ENCODE measurements at regions not wholly inside any gene's neighbourhood (a gene's known extent, or its start where the extent isn't known, plus 50 kb on each side); places are given as distances from the start of the nearest gene placed in this dataset.

- TF ChIP-seq POLR2AphosphoS5 (IDR thresholded peaks at IDR 0.05; ENCODE audit: low read depth, low read length): no peak
- no peak for TF ChIP-seq TAF1 (IDR thresholded peaks at IDR 0.05; ENCODE audit: low read depth, low read length)
- FAIRE-seq: no peak
- no peak for DNase-seq (ENCODE audit: insufficient read length, low spot score)
Measured at GRCh38 chr13:103303078-103303651, 236.9 kb upstream of the SLC10A2 start.

- TF ChIP-seq POU2F2 (IDR thresholded peaks at IDR 0.05; ENCODE audit: low read depth, low read length) (no peak), SPI1 (IDR thresholded peaks at IDR 0.05; ENCODE audit: low read depth, low read length) (no peak), POLR2AphosphoS5 (IDR thresholded peaks at IDR 0.05; ENCODE audit: low read depth, low read length) (no peak), TAF1 (IDR thresholded peaks at IDR 0.05; ENCODE audit: low read depth, low read length) (no peak), POLR2A (IDR thresholded peaks at IDR 0.05; ENCODE audit: low read depth, low read length) (no peak), PAX5 (IDR thresholded peaks at IDR 0.05; ENCODE audit: insufficient read depth, low read length, severe bottlenecking) (no peak)
- no peak for DNase-seq (ENCODE audit: insufficient read length, low spot score)
- FAIRE-seq: no peak
Measured at GRCh38 chr13:103302676-103303075, 236.5 kb upstream of the SLC10A2 start.

- DNase-seq (ENCODE audit: insufficient read length, low spot score): no peak
- no peak for TF ChIP-seq POU2F2 (IDR thresholded peaks at IDR 0.05; ENCODE audit: low read depth, low read length)
- TF ChIP-seq PAX5 (IDR thresholded peaks at IDR 0.05; ENCODE audit: insufficient read depth, low read length, severe bottlenecking): no peak
- no peak for FAIRE-seq
Measured at GRCh38 chr13:103299079-103299478, 232.9 kb upstream of the SLC10A2 start.

GRCh38 chr13:103297083-103297482, 230.9 kb upstream of the SLC10A2 start:
- no peak for FAIRE-seq
- DNase-seq (ENCODE audit: insufficient read length, low spot score): no peak
- no peak for TF ChIP-seq TAF1 (IDR thresholded peaks at IDR 0.05; ENCODE audit: low read depth, low read length)
- TF ChIP-seq POLR2A (IDR thresholded peaks at IDR 0.05; ENCODE audit: low read depth, low read length): no peak
- no peak for TF ChIP-seq POU2F2 (IDR thresholded peaks at IDR 0.05; ENCODE audit: low read depth, low read length)
- no peak for TF ChIP-seq SPI1 (IDR thresholded peaks at IDR 0.05; ENCODE audit: low read depth, low read length)
- TF ChIP-seq POLR2AphosphoS5 (IDR thresholded peaks at IDR 0.05; ENCODE audit: low read depth, low read length): no peak
- TF ChIP-seq PAX5 (IDR thresholded peaks at IDR 0.05; ENCODE audit: insufficient read depth, low read length, severe bottlenecking): no peak

- no peak for TF ChIP-seq POLR2AphosphoS5 (IDR thresholded peaks at IDR 0.05; ENCODE audit: low read depth, low read length)
- no peak for TF ChIP-seq POU2F2 (IDR thresholded peaks at IDR 0.05; ENCODE audit: low read depth, low read length)
- no peak for TF ChIP-seq TAF1 (IDR thresholded peaks at IDR 0.05; ENCODE audit: low read depth, low read length)
- no peak for TF ChIP-seq POLR2A (IDR thresholded peaks at IDR 0.05; ENCODE audit: low read depth, low read length)
- no peak for TF ChIP-seq PAX5 (IDR thresholded peaks at IDR 0.05; ENCODE audit: insufficient read depth, low read length, severe bottlenecking)
- FAIRE-seq: no peak
- no peak for DNase-seq (ENCODE audit: insufficient read length, low spot score)
Measured at GRCh38 chr13:103291798-103292572, 225.8 kb upstream of the SLC10A2 start.

- no peak for TF ChIP-seq POU2F2 (IDR thresholded peaks at IDR 0.05; ENCODE audit: low read depth, low read length)
- TF ChIP-seq POLR2AphosphoS5 (IDR thresholded peaks at IDR 0.05; ENCODE audit: low read depth, low read length): no peak
- TF ChIP-seq PAX5 (IDR thresholded peaks at IDR 0.05; ENCODE audit: insufficient read depth, low read length, severe bottlenecking): no peak
- no peak for DNase-seq (ENCODE audit: insufficient read length, low spot score)
- FAIRE-seq: no peak
Measured at GRCh38 chr13:103291226-103291625, 225.0 kb upstream of the SLC10A2 start.

- no peak for TF ChIP-seq POLR2AphosphoS5 (IDR thresholded peaks at IDR 0.05; ENCODE audit: low read depth, low read length)
- no peak for TF ChIP-seq SPI1 (IDR thresholded peaks at IDR 0.05; ENCODE audit: low read depth, low read length)
- TF ChIP-seq PAX5 (IDR thresholded peaks at IDR 0.05; ENCODE audit: insufficient read depth, low read length, severe bottlenecking): no peak
- no peak for TF ChIP-seq TAF1 (IDR thresholded peaks at IDR 0.05; ENCODE audit: low read depth, low read length)
- TF ChIP-seq POU2F2 (IDR thresholded peaks at IDR 0.05; ENCODE audit: low read depth, low read length): no peak
- no peak for TF ChIP-seq POLR2A (IDR thresholded peaks at IDR 0.05; ENCODE audit: low read depth, low read length)
- DNase-seq (ENCODE audit: insufficient read length, low spot score) (no peak), FAIRE-seq (no peak)
Measured at GRCh38 chr13:103289681-103290080, 223.5 kb upstream of the SLC10A2 start.

GRCh38 chr13:103288114-103288513, 221.9 kb upstream of the SLC10A2 start:
- no peak for TF ChIP-seq POU2F2 (IDR thresholded peaks at IDR 0.05; ENCODE audit: low read depth, low read length)
- TF ChIP-seq SPI1 (IDR thresholded peaks at IDR 0.05; ENCODE audit: low read depth, low read length): no peak
- no peak for TF ChIP-seq POLR2A (IDR thresholded peaks at IDR 0.05; ENCODE audit: low read depth, low read length)
- TF ChIP-seq POLR2AphosphoS5 (IDR thresholded peaks at IDR 0.05; ENCODE audit: low read depth, low read length): no peak
- TF ChIP-seq PAX5 (IDR thresholded peaks at IDR 0.05; ENCODE audit: insufficient read depth, low read length, severe bottlenecking): no peak
- TF ChIP-seq TAF1 (IDR thresholded peaks at IDR 0.05; ENCODE audit: low read depth, low read length): no peak
- no peak for DNase-seq (ENCODE audit: insufficient read length, low spot score)
- FAIRE-seq: no peak

GRCh38 chr13:103287659-103288058, 221.4 kb upstream of the SLC10A2 start:
- no peak for TF ChIP-seq TAF1 (IDR thresholded peaks at IDR 0.05; ENCODE audit: low read depth, low read length)
- TF ChIP-seq POLR2A (IDR thresholded peaks at IDR 0.05; ENCODE audit: low read depth, low read length): no peak
- TF ChIP-seq PAX5 (IDR thresholded peaks at IDR 0.05; ENCODE audit: insufficient read depth, low read length, severe bottlenecking): no peak
- no peak for TF ChIP-seq POLR2AphosphoS5 (IDR thresholded peaks at IDR 0.05; ENCODE audit: low read depth, low read length)
- no peak for TF ChIP-seq SPI1 (IDR thresholded peaks at IDR 0.05; ENCODE audit: low read depth, low read length)
- TF ChIP-seq POU2F2 (IDR thresholded peaks at IDR 0.05; ENCODE audit: low read depth, low read length): no peak
- no peak for FAIRE-seq
- DNase-seq (ENCODE audit: insufficient read length, low spot score): no peak

- FAIRE-seq (no peak), DNase-seq (ENCODE audit: insufficient read length, low spot score) (no peak)
- no peak for TF ChIP-seq POLR2A (IDR thresholded peaks at IDR 0.05; ENCODE audit: low read depth, low read length)
- no peak for TF ChIP-seq POLR2AphosphoS5 (IDR thresholded peaks at IDR 0.05; ENCODE audit: low read depth, low read length)
- TF ChIP-seq PAX5 (IDR thresholded peaks at IDR 0.05; ENCODE audit: insufficient read depth, low read length, severe bottlenecking): no peak
- no peak for TF ChIP-seq SPI1 (IDR thresholded peaks at IDR 0.05; ENCODE audit: low read depth, low read length)
Measured at GRCh38 chr13:103284466-103284865, 218.2 kb upstream of the SLC10A2 start.

Measured in GM12891 (cell line).